Stimulated activated naive CD8-positive, alpha-beta T cell treated with anti-CD3 and anti-CD28 coated beads, Interleukin-15, Interleukin-2, amounts not matched to agents 100 U/mL and 50 U/mL, for 24 hours (primary cell): ENCODE measurements at regions not wholly inside any gene's neighbourhood (a gene's known extent, or its start where the extent isn't known, plus 50 kb on each side); places are given as distances from the start of the nearest gene placed in this dataset.
"Not testable (repeated sequence)": the region's sequence is repeated elsewhere in the genome, so short reads cannot be mapped to it uniquely, and the experiment has no call there.

Source experiments
- ATAC-seq: fragments of 150-1000 bp; cut with Tn5 transposase; one replicate; pipeline ENCODE4 v1.10.0; 2021
- DNase-seq: peaks from one replicate; pipeline ENCODE4 v3.0.0; 2021

DNA sequence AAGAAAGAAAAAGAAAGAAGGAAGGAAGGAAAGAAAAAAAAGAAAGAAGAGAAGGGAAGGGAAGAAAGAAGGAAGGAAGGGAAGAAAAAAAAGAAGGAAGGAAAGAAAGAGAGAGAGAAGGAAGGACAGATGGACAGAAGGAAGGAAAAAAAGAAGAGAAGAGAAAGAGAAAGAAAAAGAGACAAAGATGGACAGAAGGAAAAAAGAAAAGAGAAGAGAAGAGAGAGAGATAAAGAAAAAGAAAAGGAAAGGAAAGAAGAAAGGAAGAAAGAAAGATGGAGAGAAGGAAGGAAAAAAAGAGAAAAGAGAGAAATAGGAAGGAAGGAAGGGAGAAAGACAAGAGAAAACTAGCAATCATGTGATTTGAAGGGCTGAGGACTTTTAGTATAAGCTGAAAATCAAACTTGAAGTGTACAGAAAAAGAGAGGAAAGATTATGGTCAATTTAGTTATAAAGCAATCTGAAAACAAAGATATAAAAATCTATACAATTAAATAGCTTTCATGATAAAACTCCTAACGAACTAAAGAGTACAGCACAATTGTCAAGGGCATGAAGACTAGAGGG is 115.3 kb downstream of the LTN1 start:
- DNase-seq: no peak
- ATAC-seq: no peak

DNA sequence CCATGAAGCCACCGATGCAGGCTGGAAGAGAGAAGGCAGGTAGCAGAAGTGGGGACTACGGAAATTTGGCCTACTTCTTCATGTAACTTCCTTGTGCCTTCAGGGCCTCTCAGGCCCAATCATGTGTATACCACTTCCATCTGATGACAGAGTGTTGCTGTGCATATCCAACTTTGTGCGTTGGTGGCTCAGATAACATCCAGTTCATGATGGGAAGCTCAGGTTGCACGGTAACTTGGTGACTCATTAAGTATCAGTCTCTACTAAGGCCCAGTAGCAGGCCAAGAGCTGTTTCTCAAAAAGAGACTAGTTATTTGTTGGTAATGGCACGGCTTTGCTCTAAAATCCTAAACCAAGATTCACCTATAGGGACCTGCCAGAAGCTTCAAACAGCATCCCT is 117.6 kb downstream of the LTN1 start:
- DNase-seq (no peak), ATAC-seq (no peak)

- DNase-seq (no peak), ATAC-seq (no peak)
These were observed 120.5 kb downstream of the LTN1 start for GRCh38 chr21:28872218-28872617.

GRCh38 chr21:28871388-28872010 is 121.2 kb downstream of the LTN1 start:
- ATAC-seq (no peak), DNase-seq (no peak)

DNA sequence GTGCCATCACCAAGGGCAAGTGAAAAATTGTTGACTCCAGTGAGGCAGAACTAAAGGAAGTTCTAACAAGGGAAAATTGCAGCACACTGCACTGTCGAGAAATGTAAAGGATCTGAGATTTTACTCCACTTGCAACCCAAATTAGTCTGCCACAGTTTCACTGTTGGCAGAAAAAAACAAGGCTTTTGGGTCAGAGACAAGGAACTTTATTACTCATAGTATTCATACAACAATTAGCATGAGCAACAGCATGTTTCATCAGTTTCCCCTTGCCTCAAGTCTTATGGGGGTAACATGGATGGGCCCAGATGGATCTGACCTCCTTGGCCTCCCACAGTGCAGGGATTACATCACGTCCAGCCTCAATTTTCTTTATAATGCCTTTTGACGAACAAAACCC is 125.3 kb downstream of the LTN1 start:
- no peak for ATAC-seq
- DNase-seq: no peak

DNA sequence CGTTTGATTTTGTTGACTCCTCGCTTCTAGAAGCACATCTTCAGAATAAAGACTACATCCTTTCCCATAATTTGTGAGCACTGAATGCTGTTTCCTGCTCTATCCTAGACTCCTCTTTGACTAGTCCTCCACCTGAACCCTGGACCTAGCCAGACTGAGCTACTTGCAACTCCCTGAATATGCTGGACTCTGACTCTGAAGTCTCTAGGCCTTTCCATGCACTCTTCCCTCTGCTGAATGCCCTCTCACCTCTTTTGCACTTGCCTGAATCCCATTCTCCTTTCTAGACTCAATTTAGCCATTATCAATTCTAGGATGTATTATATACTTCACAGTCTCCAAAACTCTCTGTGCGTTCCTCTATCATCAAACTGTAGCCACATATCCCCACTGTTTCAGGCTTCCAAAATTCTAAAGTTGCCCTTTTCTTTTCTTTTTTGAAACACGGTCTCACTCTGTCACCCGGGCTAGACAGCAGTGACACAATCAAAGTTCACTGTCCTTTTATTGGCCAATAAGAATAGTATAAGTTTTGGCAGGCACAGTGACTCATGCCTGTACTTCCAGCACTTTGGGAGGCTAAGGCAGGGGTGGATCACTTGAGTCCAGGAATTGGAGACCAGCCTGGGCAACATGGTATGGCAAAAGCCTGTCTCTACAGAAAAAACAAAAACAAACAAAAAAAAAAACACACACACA is 127.0 kb downstream of the LTN1 start:
- no peak for DNase-seq

GRCh38 chr21:28858424-28858823 is 134.3 kb downstream of the LTN1 start:
- ATAC-seq (no peak), DNase-seq (no peak)

More for the DNA sequence above, 127.0 kb downstream of the LTN1 start:
- no peak for ATAC-seq

DNA sequence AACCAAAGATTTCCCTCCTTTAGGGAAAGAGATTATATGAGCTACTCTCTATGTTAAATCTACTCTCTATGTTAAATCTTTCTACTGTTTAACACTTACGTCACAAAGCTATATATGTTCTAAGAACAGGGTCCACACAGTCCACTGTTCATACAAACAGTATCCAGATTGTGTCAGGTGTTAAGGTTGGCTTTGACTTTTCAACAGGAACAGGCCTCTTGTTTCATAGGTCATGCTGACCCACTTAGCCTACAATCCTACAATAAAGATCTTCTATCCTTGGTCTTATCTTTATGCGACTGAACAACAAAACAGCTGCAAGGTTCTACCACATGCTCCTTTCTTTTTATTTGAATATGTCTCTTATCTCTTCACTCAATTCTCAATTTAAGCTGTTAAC is 134.9 kb downstream of the LTN1 start:
- DNase-seq: no peak
- no peak for ATAC-seq

DNA sequence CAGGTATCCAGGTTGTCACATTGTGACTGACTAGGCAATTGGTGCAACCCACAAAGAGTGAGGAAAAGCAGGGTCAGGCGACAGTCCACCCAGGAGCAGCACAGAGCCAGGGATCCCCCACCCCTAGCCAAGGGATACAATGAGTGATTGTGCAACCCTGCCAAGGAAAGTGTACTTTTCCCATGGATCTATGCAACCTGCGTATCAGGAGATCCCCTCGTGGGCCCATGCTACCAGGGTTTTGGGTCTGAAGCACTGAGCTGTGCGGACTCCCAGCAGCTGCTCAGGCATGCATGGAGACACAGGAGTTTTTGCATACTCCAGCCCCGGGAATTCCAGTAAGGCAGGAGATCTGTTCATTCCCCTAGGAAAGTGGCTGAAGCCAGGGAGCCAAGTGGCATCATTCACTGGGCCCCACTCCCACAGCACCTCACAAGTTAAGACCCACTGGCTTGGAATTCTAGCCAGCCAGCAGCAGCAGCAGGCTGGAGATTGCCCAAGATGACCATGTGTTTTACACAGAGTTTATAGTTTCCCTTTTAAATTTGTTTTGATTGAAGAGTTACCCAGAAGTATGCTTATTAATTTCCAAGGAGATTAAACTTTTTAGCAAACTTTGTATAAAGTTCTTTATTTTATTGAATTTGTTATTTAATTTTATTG is 136.0 kb downstream of the LTN1 start:
- DNase-seq (no peak), ATAC-seq (no peak)

DNA sequence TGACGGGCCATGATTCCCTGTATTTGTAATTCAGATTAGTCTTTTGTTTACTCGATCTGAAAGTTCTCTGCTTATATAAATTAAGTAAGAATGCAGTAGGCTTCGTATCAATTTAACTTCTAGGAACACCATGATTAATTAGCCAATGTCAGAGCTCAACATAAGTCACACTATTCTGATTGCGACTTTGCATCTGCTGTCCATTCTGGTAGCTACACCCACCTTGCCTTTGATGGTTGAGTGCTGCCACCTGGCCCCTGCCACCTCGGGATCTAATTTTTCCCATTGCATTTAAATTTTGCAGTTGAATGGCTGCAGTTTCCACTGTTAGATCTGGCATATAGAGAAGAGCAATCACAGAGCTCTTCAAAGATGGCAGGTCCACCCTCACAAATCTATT is 140.0 kb downstream of the LTN1 start:
- DNase-seq (no peak), ATAC-seq (no peak)

DNA sequence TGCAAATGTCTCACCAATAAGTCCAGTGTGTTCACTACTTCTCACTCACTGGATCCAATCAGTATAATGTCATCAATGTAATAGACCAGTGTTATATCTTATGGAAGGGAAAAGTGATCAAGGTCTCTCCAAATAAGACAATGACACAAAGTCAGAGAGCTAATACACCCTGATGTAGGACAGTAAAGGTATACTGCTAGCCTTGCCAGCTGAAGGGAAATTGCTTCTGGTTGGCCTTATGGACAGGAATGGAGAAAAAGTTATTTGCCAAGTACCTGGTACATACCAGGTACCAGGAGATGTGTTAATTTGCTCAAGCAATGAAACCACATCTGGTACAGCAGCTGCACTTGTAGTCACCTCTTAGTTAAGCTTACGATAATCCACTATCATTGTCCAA is 141.0 kb downstream of the LTN1 start:
- DNase-seq: no peak
- ATAC-seq: no peak

DNA sequence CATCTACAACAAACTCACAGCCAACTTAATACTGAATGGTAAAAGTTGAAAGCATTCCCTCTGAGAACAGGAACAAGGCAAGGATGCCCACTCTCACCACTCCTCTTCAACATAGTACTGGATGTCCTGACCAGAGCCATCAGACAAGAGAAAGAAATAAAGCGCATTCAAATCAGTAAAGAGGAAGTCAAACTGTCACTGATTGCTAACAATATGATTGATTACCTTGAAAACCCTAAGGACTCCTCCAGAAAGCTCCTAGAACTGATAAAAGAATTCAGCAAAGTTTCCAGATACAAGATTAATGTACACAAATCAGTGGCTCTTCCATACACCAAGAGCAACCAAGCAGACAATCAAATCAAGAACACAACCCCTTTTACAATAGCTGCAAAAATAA is 153.4 kb downstream of the LTN1 start:
- DNase-seq, ATAC-seq: not testable (repeated sequence)

DNA sequence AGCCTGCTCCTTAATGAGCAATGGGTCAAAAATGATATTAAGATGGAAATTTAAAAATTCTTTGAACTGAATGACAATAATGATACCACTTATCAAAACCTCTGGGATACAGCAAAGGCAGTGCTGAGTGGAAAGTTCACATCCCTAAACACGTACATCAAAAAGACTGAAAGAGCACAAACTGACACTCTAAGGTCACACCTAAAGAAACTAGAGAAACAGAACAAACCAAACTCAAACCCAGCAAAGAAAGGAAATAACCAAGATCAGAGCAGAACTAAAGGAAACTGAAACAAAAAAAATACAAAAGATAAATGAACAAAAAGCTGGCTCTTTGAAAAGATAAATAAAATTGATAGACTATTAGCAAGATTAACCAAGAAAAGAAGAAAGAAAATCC is 155.3 kb downstream of the LTN1 start:
- not testable (repeated sequence) for DNase-seq, ATAC-seq

DNA sequence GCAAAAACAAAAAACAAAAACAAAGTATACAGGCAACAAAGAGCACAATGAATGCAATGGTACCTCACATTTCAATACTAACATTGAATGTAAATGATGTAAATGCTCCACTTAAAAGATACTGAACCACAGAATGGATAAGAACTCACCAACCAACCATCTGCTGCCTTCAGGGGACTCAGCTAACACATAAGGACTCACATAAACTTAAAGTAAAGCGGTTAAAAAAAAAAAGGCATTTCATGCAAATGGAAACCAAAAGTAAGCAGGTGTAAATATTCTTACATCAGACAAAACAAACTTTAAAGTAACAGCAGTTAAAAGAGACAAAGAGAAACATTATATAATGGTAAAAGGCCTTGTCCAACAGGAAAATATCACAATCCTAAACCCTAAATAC is 156.1 kb downstream of the LTN1 start:
- DNase-seq, ATAC-seq: not testable (repeated sequence)

DNA sequence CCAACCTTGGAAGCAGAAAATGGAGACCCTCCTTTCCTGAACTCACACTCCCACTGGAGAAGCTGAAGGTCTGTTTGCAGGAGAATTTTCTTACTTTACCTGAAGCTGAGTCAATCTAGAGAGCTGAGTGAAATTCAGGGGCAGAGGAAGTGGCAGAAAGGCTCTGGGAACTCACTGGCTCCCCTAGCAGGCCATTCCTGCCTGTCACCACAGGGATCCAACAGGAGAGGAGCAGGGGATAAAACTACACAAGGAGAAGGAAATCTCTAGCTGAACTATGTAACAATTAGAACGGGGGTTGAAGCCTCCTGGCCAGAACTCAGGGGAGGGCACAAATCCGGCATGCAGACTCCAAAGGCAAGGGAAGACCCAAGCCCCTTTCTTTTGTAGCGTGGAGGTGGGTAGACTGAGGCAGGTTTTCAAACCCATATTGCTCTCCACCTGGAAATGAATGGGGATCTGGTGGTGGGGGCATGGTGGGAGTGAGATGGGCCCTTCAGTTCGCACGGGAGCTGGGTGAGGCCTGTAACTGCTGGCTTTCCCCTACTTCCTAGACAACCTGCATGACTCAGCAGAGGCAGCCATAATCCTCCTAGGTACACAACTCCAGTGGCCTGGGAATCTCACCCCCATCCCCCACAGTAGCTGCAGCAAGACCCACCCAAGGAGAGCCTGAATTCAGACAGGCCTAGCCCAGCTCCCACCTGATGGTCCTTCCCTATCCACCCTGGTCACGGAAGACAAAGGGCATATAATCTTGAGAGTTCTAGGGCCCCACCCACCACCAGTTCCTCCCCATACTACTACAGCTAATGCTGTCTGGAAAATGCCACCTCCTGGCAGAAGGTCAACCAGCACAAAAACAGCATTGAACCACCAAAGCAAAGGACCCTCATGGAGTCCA is 158.1 kb downstream of the LTN1 start:
- DNase-seq: no peak
- ATAC-seq: no peak

GRCh38 chr21:28833609-28834008 is 159.1 kb downstream of the LTN1 start:
- DNase-seq: no peak
- no peak for ATAC-seq

DNA sequence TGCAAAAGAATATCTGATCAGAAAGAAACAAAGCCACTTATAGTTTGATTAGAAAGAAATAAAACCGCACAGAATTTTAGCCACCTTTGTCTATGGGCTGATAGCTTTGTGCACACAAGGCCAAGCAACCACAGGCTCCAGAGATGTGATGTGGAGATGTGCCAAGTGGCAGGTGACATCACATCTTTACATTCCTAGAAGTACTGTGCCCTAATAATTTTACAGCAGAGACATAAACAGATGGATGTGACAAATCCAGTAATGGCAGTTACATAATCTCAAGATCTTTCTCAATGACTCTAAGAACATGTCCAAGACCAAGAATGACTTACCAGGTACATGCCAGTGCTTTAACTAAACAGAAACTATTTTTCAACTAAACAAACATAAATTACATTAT is 159.5 kb downstream of the LTN1 start:
- DNase-seq: no peak

GRCh38 chr21:28832715-28833061 is 160.0 kb downstream of the LTN1 start:
- ATAC-seq (no peak), DNase-seq (no peak)

More for the DNA sequence above, 159.5 kb downstream of the LTN1 start:
- no peak for ATAC-seq

- ATAC-seq (peak; percentile 95), DNase-seq (no peak)
These were observed 160.5 kb downstream of the LTN1 start for GRCh38 chr21:28832013-28832714.

GRCh38 chr21:28828981-28829380 is 163.7 kb downstream of the LTN1 start:
- ATAC-seq (no peak), DNase-seq (no peak)

DNA sequence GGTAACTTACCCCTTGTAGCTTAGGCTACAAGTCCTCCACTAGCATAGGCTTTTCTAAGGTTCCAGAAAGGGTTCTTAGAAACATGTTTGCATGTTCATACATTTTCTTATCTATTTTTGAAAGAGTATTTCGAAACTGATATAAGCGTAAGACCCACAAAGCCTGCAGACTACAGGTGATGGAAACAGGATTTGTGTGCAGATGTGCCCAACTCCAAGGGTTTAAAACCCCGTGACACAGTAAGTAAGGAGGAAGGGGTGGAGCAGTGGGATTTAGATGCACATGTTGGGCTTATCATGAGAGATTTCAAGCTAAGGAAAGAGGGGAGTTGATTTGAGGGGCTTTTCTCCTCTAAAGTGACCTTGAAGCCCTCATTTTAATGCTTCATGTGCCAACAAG is 164.7 kb downstream of the LTN1 start:
- ATAC-seq (no peak), DNase-seq (no peak)

GRCh38 chr21:28827422-28827821 is 165.3 kb downstream of the LTN1 start:
- ATAC-seq (no peak), DNase-seq (no peak)
